ENCODE measurements at regions not wholly inside any gene's neighbourhood (a gene's known extent, or its start where the extent isn't known, plus 50 kb on each side); places are given as distances from the start of the nearest gene placed in this dataset.

- TF ChIP-seq CTCF (IDR thresholded peaks at IDR 0.05; ENCODE audit: insufficient read depth, low read depth, low read length): no peak
- no peak for TF ChIP-seq EZH2 (IDR thresholded peaks at IDR 0.05; ENCODE audit: insufficient read depth, low read length)
Measured at GRCh38 chr5:111562561-111562960, 50.2 kb upstream of the STARD4 start.
